HepG2 (cell line): ENCODE measurements at regions not wholly inside any gene's neighbourhood (a gene's known extent, or its start where the extent isn't known, plus 50 kb on each side); places are given as distances from the start of the nearest gene placed in this dataset.

ENCODE experiments used
- ATAC-seq: fragments of 200-7000 bp; cut with Tn5 transposase; 3 replicates; pipeline ENCODE4 v1.9.1; 2020; ENCODE audit warnings: mild to moderate bottlenecking, moderate library complexity
- BruUV-seq: library from RNA; stranded (reverse); fragments of 400-500 nt; replicated peaks from 2 replicates; lab custom pipeline; 2021; lab: Mats Ljungman, UMichigan
- CTCF ChIA-PET: fragments of 300-600 bp; formaldehyde crosslinking; extraction: SDS; loops from one replicate; lab custom pipeline; 2021; ENCODE audit warnings: low total read pairs, inconsistent platforms, low intra/inter-chr PET ratio; lab: Yijun Ruan, JAX
- POLR2A ChIA-PET: fragments of 350-600 bp; sonication (Branson Sonifier 250); formaldehyde crosslinking; loops from one replicate; lab custom pipeline; 2020; ENCODE audit warnings: antibody characterized with exemption, inconsistent platforms; lab: Yijun Ruan, JAX
- DNase-seq: peaks from one replicate; pipeline ENCODE4 v3.0.0-alpha.2; 2015; ENCODE audit warnings: low spot score
- FAIRE-seq: peaks from 3 replicates; lab custom pipeline; 2011; peaks lifted over from hg19 to GRCh38; lab: Jason Lieb, UNC
- H2AFZ ChIP-seq: one replicate; pipeline ENCODE4 v1.6.1; 2011; ENCODE audit warnings: low read length, inconsistent platforms
- H3K27ac ChIP-seq: fragments of 300-600 bp; 3 replicates; pipeline ENCODE4 v1.8.0; 2011; ENCODE audit warnings: mixed run types, mild to moderate bottlenecking, mixed read lengths, low read length, inconsistent platforms; ENCODE audit not compliant: insufficient read depth; ENCODE audit errors: extremely low read length
- H3K27me3 ChIP-seq, 2 experiments: fragments of 200-600 bp in 1 of 2; 2 replicates in 1 of 2; 3 replicates in 1 of 2; pipeline versions ENCODE4 v1.6.0 to v1.8.0; 2011; ENCODE audit warnings: low read length in 2 of 2, mild to moderate bottlenecking in 2 of 2, moderate library complexity in 2 of 2, inconsistent platforms in 1 of 2; ENCODE audit not compliant: insufficient read depth in 2 of 2, control insufficient read depth in 1 of 2
- H3K36me3 ChIP-seq, 2 experiments: fragments of 200-600 bp in 1 of 2; replicated peaks in 1 of 2; 2 replicates in 1 of 2; 3 replicates in 1 of 2; pipeline versions ENCODE4 v1.5.1 to v1.8.0; 2011; ENCODE audit warnings: low read length in 2 of 2, inconsistent platforms in 1 of 2; ENCODE audit not compliant: insufficient read depth in 2 of 2, control insufficient read depth in 1 of 2
- H3K4me1 ChIP-seq: 2 replicates; pipeline ENCODE4 v1.5.1; 2012; ENCODE audit warnings: low read length, inconsistent platforms; ENCODE audit not compliant: insufficient read depth
- H3K4me2 ChIP-seq: 2 replicates; pipeline ENCODE4 v1.6.0; 2011; ENCODE audit warnings: low read depth, low read length, inconsistent platforms
- H3K4me3 ChIP-seq, 3 experiments: fragments of 200-600 bp in 1 of 3; sonication (generic), shearing (Covaris generic) in 1 of 3; replicated peaks in 1 of 3; 2 replicates each; pipeline ENCODE4 v1.5.1; 2011 to 2016; ENCODE audit warnings: low read length in 3 of 3, inconsistent platforms in 2 of 3, low read depth in 2 of 3, mild to moderate bottlenecking in 2 of 3, control low read depth in 1 of 3, mixed read lengths in 1 of 3; ENCODE audit not compliant: insufficient read depth in 1 of 3
- H3K79me2 ChIP-seq: one replicate; pipeline ENCODE4 v1.6.1; 2011; ENCODE audit warnings: low read length, inconsistent platforms; ENCODE audit not compliant: insufficient read depth
- H3K9ac ChIP-seq: 2 replicates; pipeline ENCODE4 v1.6.0; 2011; ENCODE audit warnings: mild to moderate bottlenecking, low read depth, low read length, inconsistent platforms; ENCODE audit not compliant: insufficient read depth
- H3K9me3 ChIP-seq: 2 replicates; pipeline ENCODE4 v1.5.1; 2012; ENCODE audit warnings: mild to moderate bottlenecking, low read length
- H4K20me1 ChIP-seq: 2 replicates; pipeline ENCODE4 v1.6.0; 2011; ENCODE audit warnings: inconsistent platforms, mild to moderate bottlenecking, low read length, moderate library complexity; ENCODE audit not compliant: insufficient read depth
- ATRX ChIP-seq: sonication (generic); formaldehyde crosslinking; IDR thresholded peaks from 2 replicates; pipeline ENCODE4 v1.4.0; 2020; ENCODE audit warnings: missing genetic modification reagents, borderline replicate concordance
- CERS6 ChIP-seq: sonication (generic); formaldehyde crosslinking; IDR thresholded peaks from 2 replicates; pipeline ENCODE4 v1.5.0; 2020; ENCODE audit warnings: missing genetic modification reagents
- CHD2 ChIP-seq: IDR thresholded peaks from 2 replicates; pipeline ENCODE4 v1.6.1; 2011; ENCODE audit warnings: low read depth, low read length, improper control_type of control experiment
- CREBL2 ChIP-seq: sonication (generic); formaldehyde crosslinking; IDR thresholded peaks from 2 replicates; pipeline ENCODE4 v1.8.1; 2023; ENCODE audit warnings: missing genetic modification reagents, mild to moderate bottlenecking, borderline replicate concordance
- CREM ChIP-seq, 2 experiments: sonication (generic) in 1 of 2; formaldehyde crosslinking in 1 of 2; IDR thresholded peaks; 2 replicates each; pipeline versions ENCODE4 v1.4.0 to v1.6.1; 2016 to 2020; ENCODE audit warnings: antibody characterized with exemption in 1 of 2, mild to moderate bottlenecking in 1 of 2, missing genetic modification reagents in 1 of 2
- EZH2 ChIP-seq: conservative IDR thresholded peaks from 2 replicates; pipeline ENCODE4 v1.6.1; 2012; ENCODE audit warnings: mild to moderate bottlenecking, low read depth, low read length, moderate library complexity
- HMGA1 ChIP-seq: sonication (generic); formaldehyde crosslinking; conservative IDR thresholded peaks from 2 replicates; pipeline ENCODE4 v1.4.0; 2020; ENCODE audit warnings: missing genetic modification reagents
- IRF2 ChIP-seq: IDR thresholded peaks from 2 replicates; pipeline ENCODE4 v1.6.1; 2018; ENCODE audit warnings: missing genetic modification reagents, missing compliant biosample characterization
- KLF15 ChIP-seq: sonication (generic); formaldehyde crosslinking; IDR thresholded peaks from 2 replicates; pipeline ENCODE4 v1.8.1; 2023; ENCODE audit warnings: borderline replicate concordance, mild to moderate bottlenecking, inconsistent platforms, missing genetic modification reagents, mixed read lengths
- KMT2A ChIP-seq: sonication (generic); formaldehyde crosslinking; IDR thresholded peaks from 2 replicates; pipeline ENCODE4 v1.4.0; 2020; ENCODE audit warnings: missing genetic modification reagents
- MEIS2 ChIP-seq: sonication (generic); formaldehyde crosslinking; IDR thresholded peaks from 2 replicates; pipeline ENCODE4 v1.9.0; 2021; ENCODE audit warnings: mild to moderate bottlenecking, missing genetic modification reagents
- SMAD9 ChIP-seq: sonication (generic); formaldehyde crosslinking; IDR thresholded peaks from 2 replicates; pipeline ENCODE4 v1.5.1; 2020; ENCODE audit warnings: mild to moderate bottlenecking, missing genetic modification reagents
- SOX13 ChIP-seq, 3 experiments: fragments of 450-650 bp in 1 of 3; sonication (generic) in 1 of 3; formaldehyde crosslinking in 1 of 3; IDR thresholded peaks in 2 of 3; conservative IDR thresholded peaks in 1 of 3; 2 replicates each; pipeline versions ENCODE4 v1.5.0 to v1.6.1; 2016 to 2020; ENCODE audit warnings: antibody characterized with exemption in 1 of 3, mild to moderate bottlenecking in 1 of 3, missing compliant biosample characterization in 1 of 3, missing genetic modification reagents in 1 of 3, moderate library complexity in 1 of 3
- ZFP1 ChIP-seq: IDR thresholded peaks from 2 replicates; pipeline ENCODE4 v1.6.1; 2016
- ZFP37 ChIP-seq: sonication (generic); formaldehyde crosslinking; IDR thresholded peaks from 2 replicates; pipeline ENCODE4 v1.4.0; 2020; ENCODE audit warnings: missing genetic modification reagents, borderline replicate concordance
- ZMYM4 ChIP-seq: sonication (generic); formaldehyde crosslinking; IDR thresholded peaks from 2 replicates; pipeline ENCODE4 v1.8.1; 2023; ENCODE audit warnings: mild to moderate bottlenecking, missing genetic modification reagents
- ZNF619 ChIP-seq: sonication (generic); formaldehyde crosslinking; IDR thresholded peaks from 2 replicates; pipeline ENCODE4 v1.4.0; 2020; ENCODE audit warnings: mild to moderate bottlenecking, missing genetic modification reagents
- ZNF709 ChIP-seq: sonication (generic); formaldehyde crosslinking; IDR thresholded peaks from 2 replicates; pipeline ENCODE4 v1.5.0; 2020; ENCODE audit warnings: mild to moderate bottlenecking, missing genetic modification reagents
- ZNF713 ChIP-seq: sonication (generic); formaldehyde crosslinking; IDR thresholded peaks from 2 replicates; pipeline ENCODE4 v1.4.0; 2020; ENCODE audit warnings: mild to moderate bottlenecking, missing genetic modification reagents
- ZSCAN25 ChIP-seq: sonication (generic); formaldehyde crosslinking; IDR thresholded peaks from 2 replicates; pipeline ENCODE4 v1.8.0; 2022; ENCODE audit warnings: mild to moderate bottlenecking, missing genetic modification reagents
- WGBS: methylation state at CpG from one replicate; pipeline ENCODE4 v1.1.6; 2017; ENCODE audit warnings: low lambda C conversion rate; 5-methylcytosine and 5-hydroxymethylcytosine counted together
- in situ Hi-C: cut with HindIII; loops from 2 replicates; pipeline ENCODE4 v1.10.0; 2017; ENCODE audit warnings: low pct_unique_long_range_greater_than_20kb; ENCODE audit not compliant: extremely low pct_ligation_motif_present
- intact Hi-C: fragments of 100-400 bp; cut with micrococcal nuclease; formaldehyde crosslinking; loops from one replicate; pipeline ENCODE4 v1.10.0; 2022; ENCODE audit not compliant: unreplicated experiment

GRCh38 chr18:57297306-57297705 lies 55.1 kb upstream of the ST8SIA3 start:
- H3K4me3 ChIP-seq: no peak overlapping the region
- ChIA-PET CTCF (no interaction called here), POLR2A (no interaction called here)
- no peak for ATAC-seq
- no TSS peak for BruUV-seq
- TF ChIP-seq CREBL2 (CRISPR knock-in tag): no peak
- TF ChIP-seq ZNF713 (CRISPR knock-in tag): no peak
- TF ChIP-seq CHD2: no peak
- no peak for TF ChIP-seq ZNF709 (CRISPR knock-in tag)
- TF ChIP-seq ZFP1 (CRISPR knock-in tag): no peak
- TF ChIP-seq ZMYM4: no peak
- TF ChIP-seq ZFP37 (CRISPR knock-in tag): no peak
- TF ChIP-seq, all 625 proteins: peak for 0
- DNase-seq (no peak), FAIRE-seq (no peak)
- no peak overlapping the region for H3K4me2 ChIP-seq
- H3K9me3 ChIP-seq: no peaks in the 10 kb centered on the region
- in situ Hi-C loops: no loop called here
- no peaks in the 10 kb centered on the region for H3K4me1 ChIP-seq
- H4K20me1 ChIP-seq: no peaks in the 10 kb centered on the region
- H3K9ac ChIP-seq: no peak overlapping the region
- H3K36me3 ChIP-seq: no peaks in the 10 kb centered on the region
- intact Hi-C loops: no loop called here
- no peak overlapping the region for H2AFZ ChIP-seq
- no peaks in the 10 kb centered on the region; a peak in 1 of 5 replicates for H3K27me3 ChIP-seq
- no peak overlapping the region for H3K27ac ChIP-seq
- no peaks in the 10 kb centered on the region for H3K79me2 ChIP-seq
- WGBS: 42% methylated on average over 7 of the region's 7 CpGs

GRCh38 chr18:57299931-57300330 lies 52.4 kb upstream of the ST8SIA3 start:
- CTCF ChIA-PET: no interaction called here
- POLR2A ChIA-PET: no interaction called here
- ATAC-seq (no peak), DNase-seq (no peak), FAIRE-seq (no peak)
- Histone ChIP-seq H3K9ac (no peak overlapping the region), H2AFZ (no peak overlapping the region), H3K4me3 (no peak overlapping the region), H3K27me3 (no peaks in the 10 kb centered on the region; a peak in 1 of 5 replicates), H3K4me1 (no peaks in the 10 kb centered on the region), H4K20me1 (no peaks in the 10 kb centered on the region), H3K4me2 (no peak overlapping the region), H3K9me3 (no peaks in the 10 kb centered on the region), H3K36me3 (no peaks in the 10 kb centered on the region), H3K27ac (no peak overlapping the region), H3K79me2 (no peaks in the 10 kb centered on the region)
- intact Hi-C loops: no loop called here
- no TSS peak for BruUV-seq
- in situ Hi-C loops: no loop called here
- TF ChIP-seq SMAD9 (CRISPR knock-in tag): no peak
- TF ChIP-seq KLF15 (CRISPR knock-in tag): no peak
- TF ChIP-seq KMT2A (CRISPR knock-in tag): no peak
- no peak for TF ChIP-seq HMGA1 (CRISPR knock-in tag)
- no peak for TF ChIP-seq ZSCAN25 (CRISPR knock-in tag)
- no peak for TF ChIP-seq ATRX (CRISPR knock-in tag)
- TF ChIP-seq CREM (IDR thresholded peaks at IDR 0.05): no peak
- no peak for TF ChIP-seq CREM (CRISPR knock-in tag; IDR thresholded peaks at IDR 0.05)
- TF ChIP-seq CERS6 (CRISPR knock-in tag): no peak
- TF ChIP-seq ZNF619 (CRISPR knock-in tag): no peak
- TF ChIP-seq SOX13 (IDR thresholded peaks at IDR 0.05): no peak
- no peak for TF ChIP-seq SOX13 (CRISPR knock-in tag; conservative IDR thresholded peaks at IDR 0.05 in 1 of 2, IDR thresholded peaks at IDR 0.05 in 1 of 2)
- no peak for TF ChIP-seq IRF2 (CRISPR knock-in tag)
- TF ChIP-seq EZH2: no peak
- no peak for TF ChIP-seq MEIS2 (CRISPR knock-in tag)
